CD4-positive, alpha-beta T cell (primary cell): ENCODE measurements at regions not wholly inside any gene's neighbourhood (a gene's known extent, or its start where the extent isn't known, plus 50 kb on each side); places are given as distances from the start of the nearest gene placed in this dataset.

Source experiments
- ATAC-seq: fragments of 200-7000 bp; cut with Tn5 transposase; one replicate; pipeline ENCODE4 v1.10.0; 2022; ENCODE audit warnings: mild to moderate bottlenecking; ENCODE audit not compliant: poor library complexity
- CTCF ChIA-PET: fragments of 350-600 bp; sonication (Branson Sonifier 250); formaldehyde crosslinking; loops from one replicate; lab custom pipeline; 2021; ENCODE audit warnings: antibody characterized with exemption, inconsistent platforms; lab: Charles Lee
- POLR2A ChIA-PET: fragments of 350-600 bp; sonication (Branson Sonifier 250); formaldehyde crosslinking; loops from one replicate; lab custom pipeline; 2021; ENCODE audit warnings: antibody characterized with exemption, inconsistent platforms; lab: Charles Lee
- DNase-seq, 14 experiments: peaks; one replicate each; pipeline ENCODE4 v3.0.0-alpha.2; 2013 to 2020; ENCODE audit warnings: mixed read lengths in 2 of 14
- H3K27ac ChIP-seq, 2 donors: one replicate each; pipeline versions ENCODE4 v1.5.1 to v1.7.0; 2013; ENCODE audit warnings: low read length in 2 of 2, low read depth in 1 of 2, mild to moderate bottlenecking in 1 of 2
- H3K27me3 ChIP-seq, 2 experiments: 1 replicate in 1 of 2; 2 replicates in 1 of 2; pipeline versions ENCODE4 v1.6.1 to v1.7.0; 2013; ENCODE audit warnings: low read length in 2 of 2, control low read depth in 1 of 2, mild to moderate bottlenecking in 1 of 2, moderate library complexity in 1 of 2; ENCODE audit not compliant: insufficient read depth in 2 of 2, control insufficient read depth in 1 of 2
- H3K36me3 ChIP-seq: one replicate; pipeline ENCODE4 v1.6.1; 2013; ENCODE audit warnings: low read length, control low read depth; ENCODE audit not compliant: insufficient read depth
- H3K4me1 ChIP-seq: one replicate; pipeline ENCODE4 v1.6.1; 2013; ENCODE audit warnings: low read length, control low read depth; ENCODE audit not compliant: insufficient read depth
- H3K4me3 ChIP-seq: one replicate; pipeline ENCODE4 v1.5.1; 2013; ENCODE audit warnings: mild to moderate bottlenecking, low read length, moderate library complexity
- H3K9me3 ChIP-seq, 2 experiments: 1 replicate in 1 of 2; 2 replicates in 1 of 2; pipeline versions ENCODE4 v1.6.1 to v1.7.0; 2013; ENCODE audit warnings: low read length in 2 of 2, mild to moderate bottlenecking in 2 of 2, control low read depth in 1 of 2, moderate library complexity in 1 of 2; ENCODE audit not compliant: control insufficient read depth in 1 of 2, insufficient read depth in 1 of 2
- H3K27ac Mint-ChIP-seq: one replicate; pipeline ENCODE4 v1.8.0; 2020; ENCODE audit warnings: mixed read lengths
- H3K27me3 Mint-ChIP-seq: one replicate; pipeline ENCODE4 v1.8.0; 2021; ENCODE audit warnings: mixed read lengths
- H3K36me3 Mint-ChIP-seq: one replicate; pipeline ENCODE4 v1.8.0; 2021; ENCODE audit warnings: low read depth, mixed read lengths
- H3K4me1 Mint-ChIP-seq: one replicate; pipeline ENCODE4 v1.8.0; 2021; ENCODE audit warnings: low read depth, mixed read lengths
- H3K4me3 Mint-ChIP-seq: one replicate; pipeline ENCODE4 v1.8.0; 2020; ENCODE audit warnings: mild to moderate bottlenecking, mixed read lengths
- H3K9me3 Mint-ChIP-seq: one replicate; pipeline ENCODE4 v1.8.0; 2020; ENCODE audit warnings: mixed read lengths
- CTCF ChIP-seq: fragments of 200-600 bp; IDR thresholded peaks from one replicate; pipeline ENCODE4 v1.8.0; 2022; ENCODE audit warnings: antibody characterized with exemption, mild to moderate bottlenecking
- intact Hi-C, 2 experiments: fragments of 100-400 bp; cut with DNase I in 1 of 2; cut with micrococcal nuclease in 1 of 2; formaldehyde crosslinking; loops; one replicate each; pipeline versions ENCODE4 v1.15.1 to v1.9.0; 2023 to 2025; cut with DNase I, micrococcal nuclease

DNA sequence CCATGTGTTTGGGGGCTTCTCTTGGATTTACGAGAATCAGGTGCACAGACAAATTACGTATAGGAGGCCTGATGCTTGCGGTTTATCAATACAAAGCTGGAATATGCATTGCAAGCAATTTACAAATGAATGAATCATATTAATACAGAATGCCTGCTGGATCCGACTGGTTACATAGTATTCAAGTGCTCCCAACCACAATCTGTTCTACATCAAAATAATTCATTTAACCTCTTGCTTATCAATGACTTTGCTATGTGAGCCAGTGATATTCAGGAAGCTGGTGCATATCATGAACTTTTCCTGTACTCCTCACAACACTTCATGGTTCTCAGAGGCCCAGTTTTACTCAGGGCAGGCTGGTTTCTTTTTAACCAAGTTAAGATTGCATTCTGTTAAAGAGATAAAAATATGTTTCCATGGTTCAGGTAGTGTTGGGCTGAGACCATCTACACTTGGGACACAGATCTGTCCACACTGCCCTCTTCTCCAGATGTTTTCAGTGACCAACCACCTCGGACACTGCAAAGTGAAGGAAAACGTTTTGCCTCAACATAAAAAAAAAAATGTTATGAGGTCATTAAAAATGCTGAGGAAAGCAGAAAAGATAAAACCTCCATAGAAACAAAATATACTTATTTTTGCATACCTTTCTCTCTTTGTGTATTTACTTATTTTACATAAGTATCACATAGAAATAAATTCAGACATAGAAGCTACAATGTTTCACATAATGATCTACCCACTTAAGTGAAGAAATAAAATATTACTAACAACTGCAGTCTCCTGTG, 200.1 kb upstream of the VCX3A start:
- Mint-ChIP-seq H3K4me1 (no peaks in the 10 kb centered on the region), H3K27me3 (no peaks in the 10 kb centered on the region), H3K4me3 (no peak overlapping the region), H3K9me3 (peaks cover 4% of the 10 kb centered on the region), H3K36me3 (no peaks in the 10 kb centered on the region), H3K27ac (no peak overlapping the region)
- no peak for TF ChIP-seq CTCF
- POLR2A ChIA-PET = no interaction called here
- Histone ChIP-seq H3K36me3 (no peaks in the 10 kb centered on the region), H3K27me3 (no peaks in the 10 kb centered on the region), H3K27ac (no peak overlapping the region), H3K9me3 (peaks cover 0 to 6% of the 10 kb centered on the region in 2 experiments), H3K4me3 (no peak overlapping the region), H3K4me1 (no peaks in the 10 kb centered on the region)
- intact Hi-C loops = no loop called here
- ATAC-seq = no peak
- CTCF ChIA-PET = no interaction called here
- no peak for DNase-seq

DNA sequence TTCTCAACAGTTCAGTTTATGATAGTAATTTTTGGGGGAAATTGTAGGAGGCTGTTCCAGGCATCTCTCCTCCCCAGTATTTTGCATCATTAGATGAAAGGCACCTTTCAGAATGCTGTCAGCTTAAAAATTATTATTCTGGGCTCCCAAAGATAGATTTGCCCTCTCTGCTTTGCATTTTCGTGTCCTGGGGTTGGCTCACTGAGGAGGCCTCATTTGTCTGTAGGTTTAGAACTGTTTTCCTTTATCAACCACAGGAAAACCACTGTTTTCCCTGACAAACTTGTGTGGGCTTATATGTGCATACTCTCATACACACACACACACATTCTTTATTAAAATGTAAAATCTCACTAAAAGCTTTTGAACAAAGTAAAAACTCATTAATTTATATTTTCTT, 197.2 kb upstream of the VCX3A start:
- Mint-ChIP-seq H3K27ac (no peak overlapping the region), H3K9me3 (peaks cover 4% of the 10 kb centered on the region), H3K36me3 (no peaks in the 10 kb centered on the region), H3K27me3 (no peaks in the 10 kb centered on the region), H3K4me1 (no peaks in the 10 kb centered on the region), H3K4me3 (no peak overlapping the region)
- ChIA-PET POLR2A (no interaction called here), CTCF (no interaction called here)
- H3K36me3 ChIP-seq = no peaks in the 10 kb centered on the region
- DNase-seq (no peak), ATAC-seq (no peak)
- H3K27me3 ChIP-seq = no peaks in the 10 kb centered on the region
- no peak overlapping the region for H3K27ac ChIP-seq
- intact Hi-C loops = no loop called here
- no peak for TF ChIP-seq CTCF
- H3K9me3 ChIP-seq = peaks cover 0 to 6% of the 10 kb centered on the region in 2 experiments
- H3K4me3 ChIP-seq = no peak overlapping the region
- H3K4me1 ChIP-seq = no peaks in the 10 kb centered on the region

- Mint-ChIP-seq H3K27ac (no peak overlapping the region), H3K9me3 (no peaks in the 10 kb centered on the region), H3K27me3 (no peaks in the 10 kb centered on the region), H3K36me3 (no peaks in the 10 kb centered on the region), H3K4me1 (no peaks in the 10 kb centered on the region), H3K4me3 (no peak overlapping the region)
- no peaks in the 10 kb centered on the region for H3K27me3 ChIP-seq
- peaks cover 0 to 6% of the 10 kb centered on the region in 2 experiments for H3K9me3 ChIP-seq
- intact Hi-C loops = no loop called here
- POLR2A ChIA-PET = no interaction called here
- H3K36me3 ChIP-seq = no peaks in the 10 kb centered on the region
- CTCF ChIA-PET = no interaction called here
- no peak overlapping the region for H3K27ac ChIP-seq
- DNase-seq (no peak), ATAC-seq (no peak)
- TF ChIP-seq CTCF = no peak
- H3K4me1 ChIP-seq = no peaks in the 10 kb centered on the region
- H3K4me3 ChIP-seq = no peak overlapping the region
These were observed 194.7 kb upstream of the VCX3A start for GRCh38 chrX:6729626-6730025.
